HL-60 (cell line): ENCODE measurements at regions not wholly inside any gene's neighbourhood (a gene's known extent, or its start where the extent isn't known, plus 50 kb on each side); places are given as distances from the start of the nearest gene placed in this dataset.

Source experiments
- DNase-seq, 2 experiments: peaks; one replicate each; pipeline ENCODE4 v3.0.0-alpha.2; 2010 to 2020; ENCODE audit warnings: low read depth in 1 of 2, low spot score in 1 of 2
- H3K27ac ChIP-seq: fragments of 250-450 bp; sonication (Bioruptor Pico); replicated peaks from 2 replicates; pipeline ENCODE4 v1.5.1; 2020; ENCODE audit warnings: mild to moderate bottlenecking, moderate library complexity
- H3K27me3 ChIP-seq: fragments of 250-450 bp; sonication (Bioruptor Pico); 2 replicates; pipeline ENCODE4 v1.5.1; 2021; ENCODE audit warnings: mild to moderate bottlenecking, moderate library complexity; ENCODE audit not compliant: insufficient read depth, poor library complexity, severe bottlenecking
- H3K4me3 ChIP-seq: replicated peaks from 2 replicates; pipeline ENCODE4 v1.5.1; 2011; ENCODE audit warnings: mild to moderate bottlenecking, control low read depth, low read length; ENCODE audit not compliant: insufficient read depth
- CTCF ChIP-seq: IDR thresholded peaks from one replicate; pipeline ENCODE4 v1.5.1; 2011; ENCODE audit warnings: low read length, control low read depth, inconsistent platforms; ENCODE audit not compliant: insufficient read depth
- GABPA ChIP-seq: IDR thresholded peaks from 2 replicates; pipeline ENCODE4 v1.6.1; 2012; ENCODE audit warnings: low read depth
- POLR2AphosphoS5 ChIP-seq: IDR thresholded peaks from 2 replicates; pipeline ENCODE4 v1.6.1; 2012; ENCODE audit warnings: low read depth
- REST ChIP-seq: IDR thresholded peaks from 2 replicates; pipeline ENCODE4 v1.6.1; 2012; ENCODE audit warnings: low read depth; ENCODE audit not compliant: insufficient replicate concordance
- SPI1 ChIP-seq: IDR thresholded peaks from 2 replicates; pipeline ENCODE4 v1.6.1; 2012; ENCODE audit warnings: low read depth, mild to moderate bottlenecking, borderline replicate concordance

- no peak for DNase-seq
- Histone ChIP-seq H3K27me3 (no peaks in the 10 kb centered on the region), H3K4me3 (no peak overlapping the region), H3K27ac (no peak overlapping the region)
- TF ChIP-seq REST (no peak), CTCF (no peak), SPI1 (no peak), POLR2AphosphoS5 (no peak), GABPA (no peak)
These were observed 216.7 kb downstream of the C16orf95 start for GRCh38 chr16:87100306-87101058.

DNA sequence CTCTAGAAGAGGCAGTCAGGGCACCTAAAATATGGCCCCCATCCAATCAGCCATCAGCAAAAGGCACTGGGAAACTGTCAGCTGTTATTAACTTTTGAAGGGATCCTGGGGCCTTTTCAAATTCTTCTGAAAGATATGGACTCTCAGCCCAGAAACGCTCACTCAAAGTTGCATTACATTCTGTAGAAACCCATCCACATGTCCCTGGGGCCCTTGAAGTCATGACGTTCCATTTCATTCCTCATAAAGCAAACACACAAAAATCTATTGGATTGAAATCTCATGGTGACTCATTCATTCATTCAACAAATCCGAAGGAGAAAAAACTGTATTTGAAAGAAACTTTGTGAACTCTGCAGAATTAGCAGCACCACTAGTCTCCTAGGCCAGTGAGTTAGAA lies 215.3 kb downstream of the C16orf95 start:
- H3K27me3 ChIP-seq, result no peaks in the 10 kb centered on the region
- no peak for DNase-seq
- TF ChIP-seq POLR2AphosphoS5 (no peak), CTCF (no peak), REST (no peak), SPI1 (no peak), GABPA (no peak)
- no peak overlapping the region for H3K27ac ChIP-seq
- H3K4me3 ChIP-seq, result no peak overlapping the region

- Histone ChIP-seq H3K4me3 (no peak overlapping the region), H3K27me3 (no peaks in the 10 kb centered on the region), H3K27ac (no peak overlapping the region)
- DNase-seq, result no peak
- TF ChIP-seq REST (no peak), CTCF (no peak), POLR2AphosphoS5 (no peak)
These were observed 210.0 kb downstream of the C16orf95 start for GRCh38 chr16:87107201-87107600.
